Adrenal gland (tissue), 9 donors: ENCODE measurements at regions not wholly inside any gene's neighbourhood (a gene's known extent, or its start where the extent isn't known, plus 50 kb on each side); places are given as distances from the start of the nearest gene placed in this dataset.

Experiments used
- DNase-seq, 7 donors: peaks; one replicate each; pipeline ENCODE4 v3.0.0-alpha.2; 2019 to 2020
- H3K27ac ChIP-seq, 5 donors: fragments of 200-600 bp; sonication (generic) in 4 of 5; 1 replicate in 3 of 5; 2 replicates in 2 of 5; pipeline versions ENCODE4 v1.5.1 to v1.8.0; 2016 to 2020; ENCODE audit warnings: mild to moderate bottlenecking in 1 of 5
- H3K27me3 ChIP-seq: fragments of 200-600 bp; 2 replicates; pipeline ENCODE4 v1.8.0; 2021
- H3K36me3 ChIP-seq, 2 donors: fragments of 200-600 bp; replicated peaks in 1 of 2; 1 replicate in 1 of 2; 2 replicates in 1 of 2; pipeline versions ENCODE4 v1.5.1 to v1.8.0; 2018 to 2022
- H3K4me1 ChIP-seq, 2 donors: fragments of 200-600 bp; replicated peaks in 1 of 2; 1 replicate in 1 of 2; 2 replicates in 1 of 2; pipeline versions ENCODE4 v1.5.1 to v1.8.0; 2018 to 2021
- H3K4me3 ChIP-seq, 4 donors: fragments of 200-600 bp; sonication (generic) in 3 of 4; one replicate each; pipeline ENCODE4 v1.5.1; 2016 to 2018
- H3K9me3 ChIP-seq, 3 donors: fragments of 200-600 bp; sonication (generic) in 1 of 3; replicated peaks in 1 of 3; 1 replicate in 2 of 3; 2 replicates in 1 of 3; pipeline versions ENCODE4 v1.5.1 to v1.8.0; 2016 to 2021
- CTCF ChIP-seq, 6 experiments: fragments of 450-650 bp in 4 of 6; fragments of 200-600 bp in 2 of 6; sonication (generic) in 1 of 6; IDR thresholded peaks; 1 replicate in 5 of 6; 2 replicates in 1 of 6; pipeline versions ENCODE4 v1.5.1 to v1.8.0; 2016 to 2021; ENCODE audit warnings: antibody characterized with exemption in 6 of 6, mild to moderate bottlenecking in 2 of 6, moderate library complexity in 1 of 6
- POLR2A ChIP-seq, 2 donors: fragments of 450-650 bp; IDR thresholded peaks; one replicate each; pipeline ENCODE4 v1.6.1; 2017; ENCODE audit warnings: antibody characterized with exemption in 2 of 2, mild to moderate bottlenecking in 2 of 2, moderate library complexity in 1 of 2
- WGBS, 4 donors: extraction: QIAGEN DNeasy Blood & Tissue Kit in 2 of 4; methylation state at CpG; one replicate each; pipeline versions ENCODE4 v1.1.5 to v1.1.7; 2013 to 2017; 5-methylcytosine and 5-hydroxymethylcytosine counted together
- intact Hi-C, 2 donors: fragments of 100-400 bp; cut with DNase I; formaldehyde crosslinking; loops; one replicate each; pipeline versions ENCODE4 v1.14.1 to v1.15.0; 2022 to 2023
- donor health status: healthy with polysubstance abuse.
- donor health status: Bipolar disorder and iron deficiency.
- donor health status: DM: yes; HTN: yes; CAD: no.
- donor health status: DM: no; HTN: no; CAD: no.
- donor health status: DM: no; HTN: no; CAD: no.

GRCh38 chr2:71843391-71843850, 304.2 kb downstream of the CYP26B1 start:
- intact Hi-C loops, result no loop called here
- 54 to 69% (median 67%) methylated on average over 2 to 3 of the region's 3 CpGs for WGBS, 4 donors

GRCh38 chr2:71842744-71843143, 304.9 kb downstream of the CYP26B1 start:
- DNase-seq, result no peak
- H3K9me3 ChIP-seq, result no peaks in the 10 kb centered on the region
- no peaks in the 10 kb centered on the region for H3K4me1 ChIP-seq
- TF ChIP-seq CTCF (IDR thresholded peaks at IDR 0.05) (no peak), POLR2A (IDR thresholded peaks at IDR 0.05) (no peak)
- no peak overlapping the region for H3K4me3 ChIP-seq
- no peaks in the 10 kb centered on the region for H3K36me3 ChIP-seq
- intact Hi-C loops, result no loop called here
- WGBS, 4 donors, result 88 to 95% (median 90%) methylated on average over 4 of the region's 4 CpGs
- no peak overlapping the region for H3K27ac ChIP-seq
- no peaks in the 10 kb centered on the region for H3K27me3 ChIP-seq

More at GRCh38 chr2:71843391-71843850, 304.2 kb downstream of the CYP26B1 start:
- peak in 2 of 7 donors; percentile 23 to 29 for DNase-seq
- TF ChIP-seq CTCF (IDR thresholded peaks at IDR 0.05) (no peak), POLR2A (IDR thresholded peaks at IDR 0.05) (no peak)
- H3K36me3 ChIP-seq, result no peaks in the 10 kb centered on the region
- H3K27me3 ChIP-seq, result no peaks in the 10 kb centered on the region
- H3K9me3 ChIP-seq, result no peaks in the 10 kb centered on the region
- H3K4me3 ChIP-seq, result no peak overlapping the region
- no peaks in the 10 kb centered on the region for H3K4me1 ChIP-seq
- H3K27ac ChIP-seq, result no peak overlapping the region

GRCh38 chr2:71839826-71840225, 307.8 kb downstream of the CYP26B1 start:
- TF ChIP-seq POLR2A (IDR thresholded peaks at IDR 0.05) (no peak), CTCF (IDR thresholded peaks at IDR 0.05) (no peak)

GRCh38 chr2:71834796-71835195, 312.9 kb downstream of the CYP26B1 start:
- Histone ChIP-seq H3K27ac (no peak overlapping the region), H3K36me3 (no peaks in the 10 kb centered on the region), H3K4me3 (no peak overlapping the region), H3K9me3 (no peaks in the 10 kb centered on the region), H3K27me3 (peaks cover 6% of the 10 kb centered on the region), H3K4me1 (no peaks in the 10 kb centered on the region)
- intact Hi-C loops, result no loop called here
- TF ChIP-seq POLR2A (IDR thresholded peaks at IDR 0.05), result no peak
- TF ChIP-seq CTCF (IDR thresholded peaks at IDR 0.05), result no peak
- WGBS, 4 donors, result 92 to 100% (median 95%) methylated on average over 2 of the region's 2 CpGs
- DNase-seq, result no peak

More at GRCh38 chr2:71839826-71840225, 307.8 kb downstream of the CYP26B1 start:
- H3K27ac ChIP-seq, result no peak overlapping the region
- H3K9me3 ChIP-seq, result no peaks in the 10 kb centered on the region
- WGBS, 4 donors, result 58 to 79% (median 65%) methylated on average over 2 of the region's 2 CpGs
- H3K4me3 ChIP-seq, result no peak overlapping the region
- no peak for DNase-seq
- intact Hi-C loops, result no loop called here
- H3K36me3 ChIP-seq, result no peaks in the 10 kb centered on the region
- H3K27me3 ChIP-seq, result no peaks in the 10 kb centered on the region
- no peaks in the 10 kb centered on the region for H3K4me1 ChIP-seq
